Cardiac muscle cell (in vitro differentiated cells and primary cell): ENCODE measurements at regions not wholly inside any gene's neighbourhood (a gene's known extent, or its start where the extent isn't known, plus 50 kb on each side); places are given as distances from the start of the nearest gene placed in this dataset.

Experiments
- DNase-seq, 2 donors: peaks; one replicate each; pipeline versions ENCODE4 v3.0.0 to v3.0.0-alpha.2; 2010 to 2017; ENCODE audit warnings: low read depth in 1 of 2, low spot score in 1 of 2
- H3K27ac ChIP-seq: fragments of 200-600 bp; sonication (generic); 2 replicates; pipeline ENCODE4 v1.5.1; 2016
- H3K27me3 ChIP-seq: fragments of 200-600 bp; sonication (generic); 2 replicates; pipeline ENCODE4 v1.6.0; 2016; ENCODE audit warnings: control low read depth
- H3K36me3 ChIP-seq: fragments of 200-600 bp; sonication (generic); 2 replicates; pipeline ENCODE4 v1.5.1; 2016; ENCODE audit warnings: control low read depth
- H3K4me1 ChIP-seq: fragments of 200-600 bp; sonication (generic); 2 replicates; pipeline ENCODE4 v1.8.1; 2017; ENCODE audit warnings: low read depth, mild to moderate bottlenecking, mixed run types
- H3K4me3 ChIP-seq: fragments of 200-600 bp; sonication (generic); 2 replicates; pipeline ENCODE4 v1.5.1; 2016; ENCODE audit warnings: mild to moderate bottlenecking
- H3K9me3 ChIP-seq: fragments of 200-600 bp; sonication (generic); 2 replicates; pipeline ENCODE4 v1.5.1; 2017; ENCODE audit warnings: low read depth, mild to moderate bottlenecking, control low read depth
- CTCF ChIP-seq: IDR thresholded peaks from 2 replicates; pipeline ENCODE4 v1.5.1; 2012; ENCODE audit warnings: low read depth, mild to moderate bottlenecking, low read length

- Histone ChIP-seq H3K9me3 (no peaks in the 10 kb centered on the region), H3K4me1 (no peaks in the 10 kb centered on the region), H3K27me3 (no peaks in the 10 kb centered on the region), H3K36me3 (no peaks in the 10 kb centered on the region), H3K27ac (no peak overlapping the region), H3K4me3 (no peak overlapping the region)
- DNase-seq: no peak
- TF ChIP-seq CTCF: no peak
Measured at GRCh38 chr7:20519645-20520044, 95.8 kb upstream of the ABCB5 start.

- Histone ChIP-seq H3K27ac (no peak overlapping the region), H3K36me3 (no peaks in the 10 kb centered on the region), H3K9me3 (no peaks in the 10 kb centered on the region), H3K27me3 (no peaks in the 10 kb centered on the region), H3K4me1 (no peaks in the 10 kb centered on the region), H3K4me3 (no peak overlapping the region)
- DNase-seq: no peak
- TF ChIP-seq CTCF: no peak
Measured at GRCh38 chr7:20520530-20520929, 94.9 kb upstream of the ABCB5 start.

GRCh38 chr7:20521243-20521642 is 94.2 kb upstream of the ABCB5 start:
- Histone ChIP-seq H3K27ac (no peak overlapping the region), H3K36me3 (no peaks in the 10 kb centered on the region), H3K9me3 (no peaks in the 10 kb centered on the region), H3K27me3 (no peaks in the 10 kb centered on the region), H3K4me1 (no peaks in the 10 kb centered on the region), H3K4me3 (no peak overlapping the region)
- DNase-seq: no peak
- TF ChIP-seq CTCF: no peak

GRCh38 chr7:20529260-20529659 is 86.2 kb upstream of the ABCB5 start:
- DNase-seq: no peak
- no peaks in the 10 kb centered on the region for H3K36me3 ChIP-seq
- H3K27ac ChIP-seq: no peak overlapping the region
- H3K27me3 ChIP-seq: no peaks in the 10 kb centered on the region
- H3K4me3 ChIP-seq: no peak overlapping the region
- H3K9me3 ChIP-seq: no peaks in the 10 kb centered on the region
- TF ChIP-seq CTCF: no peak
- H3K4me1 ChIP-seq: no peaks in the 10 kb centered on the region

GRCh38 chr7:20532890-20533289 is 82.6 kb upstream of the ABCB5 start:
- H3K4me3 ChIP-seq: no peak overlapping the region
- no peaks in the 10 kb centered on the region for H3K4me1 ChIP-seq
- H3K27ac ChIP-seq: no peak overlapping the region
- H3K27me3 ChIP-seq: no peaks in the 10 kb centered on the region
- TF ChIP-seq CTCF: no peak
- no peaks in the 10 kb centered on the region for H3K9me3 ChIP-seq
- no peaks in the 10 kb centered on the region for H3K36me3 ChIP-seq
- peak in 1 of 2 donors; percentile 12 for DNase-seq

- Histone ChIP-seq H3K27me3 (no peaks in the 10 kb centered on the region), H3K27ac (no peak overlapping the region), H3K4me1 (no peaks in the 10 kb centered on the region), H3K4me3 (no peak overlapping the region), H3K36me3 (no peaks in the 10 kb centered on the region), H3K9me3 (no peaks in the 10 kb centered on the region)
- no peak for DNase-seq
- TF ChIP-seq CTCF: no peak
Measured at GRCh38 chr7:20534543-20534942, 80.9 kb upstream of the ABCB5 start.
